GM23338 (cell line): ENCODE measurements at regions not wholly inside any gene's neighbourhood (a gene's known extent, or its start where the extent isn't known, plus 50 kb on each side); places are given as distances from the start of the nearest gene placed in this dataset.

ENCODE experiments used
- CREB1 ChIP-seq: fragments of 250-450 bp; sonication (Bioruptor Pico); IDR thresholded peaks from 2 replicates; pipeline ENCODE4 v1.5.0; 2020; ENCODE audit warnings: low read depth, mild to moderate bottlenecking, moderate library complexity
- CTCF ChIP-seq, 2 experiments: fragments of 200-600 bp in 1 of 2; sonication (generic) in 1 of 2; conservative IDR thresholded peaks; 2 replicates each; pipeline versions ENCODE4 v1.5.1 to v1.6.1; 2016 to 2017; ENCODE audit warnings: antibody characterized with exemption in 2 of 2, low read depth in 2 of 2, mild to moderate bottlenecking in 2 of 2, moderate library complexity in 1 of 2
- ETS1 ChIP-seq: IDR thresholded peaks from 2 replicates; pipeline ENCODE4 v1.6.1; 2016; ENCODE audit warnings: antibody characterized with exemption
- EZH2 ChIP-seq: fragments of 200-600 bp; sonication (generic); IDR thresholded peaks from one replicate; pipeline ENCODE4 v1.8.0; 2017; ENCODE audit warnings: antibody characterized with exemption, mild to moderate bottlenecking, low read depth; ENCODE audit not compliant: unreplicated experiment
- EZH2phosphoT487 ChIP-seq: fragments of 200-600 bp; sonication (generic); IDR thresholded peaks from one replicate; pipeline ENCODE4 v1.8.1; 2018; ENCODE audit warnings: antibody characterized with exemption; ENCODE audit not compliant: unreplicated experiment
- JUNB ChIP-seq: IDR thresholded peaks from one replicate; pipeline ENCODE4 v1.6.1; 2016; ENCODE audit warnings: antibody characterized with exemption; ENCODE audit not compliant: unreplicated experiment
- REST ChIP-seq: IDR thresholded peaks from one replicate; pipeline ENCODE4 v1.6.1; 2018; ENCODE audit warnings: antibody characterized with exemption; ENCODE audit not compliant: unreplicated experiment
- STAT1 ChIP-seq: IDR thresholded peaks from one replicate; pipeline ENCODE4 v1.6.1; 2016; ENCODE audit warnings: antibody characterized with exemption; ENCODE audit not compliant: unreplicated experiment
- ZNF114 ChIP-seq: fragments of 250-450 bp; sonication (Bioruptor Pico); IDR thresholded peaks from 2 replicates; pipeline ENCODE4 v1.5.0; 2020; ENCODE audit warnings: mild to moderate bottlenecking, moderate library complexity
- TF ChIP-seq, protein P1 (sequence below): fragments of 250-450 bp; sonication (Bioruptor Pico); IDR thresholded peaks from 2 replicates; pipeline ENCODE4 v1.5.0; 2020; ENCODE audit warnings: mild to moderate bottlenecking, moderate library complexity

GRCh38 chr1:70556541-70556940 lies 145.5 kb downstream of the CTH start (continued):
- TF ChIP-seq, protein P1, sequence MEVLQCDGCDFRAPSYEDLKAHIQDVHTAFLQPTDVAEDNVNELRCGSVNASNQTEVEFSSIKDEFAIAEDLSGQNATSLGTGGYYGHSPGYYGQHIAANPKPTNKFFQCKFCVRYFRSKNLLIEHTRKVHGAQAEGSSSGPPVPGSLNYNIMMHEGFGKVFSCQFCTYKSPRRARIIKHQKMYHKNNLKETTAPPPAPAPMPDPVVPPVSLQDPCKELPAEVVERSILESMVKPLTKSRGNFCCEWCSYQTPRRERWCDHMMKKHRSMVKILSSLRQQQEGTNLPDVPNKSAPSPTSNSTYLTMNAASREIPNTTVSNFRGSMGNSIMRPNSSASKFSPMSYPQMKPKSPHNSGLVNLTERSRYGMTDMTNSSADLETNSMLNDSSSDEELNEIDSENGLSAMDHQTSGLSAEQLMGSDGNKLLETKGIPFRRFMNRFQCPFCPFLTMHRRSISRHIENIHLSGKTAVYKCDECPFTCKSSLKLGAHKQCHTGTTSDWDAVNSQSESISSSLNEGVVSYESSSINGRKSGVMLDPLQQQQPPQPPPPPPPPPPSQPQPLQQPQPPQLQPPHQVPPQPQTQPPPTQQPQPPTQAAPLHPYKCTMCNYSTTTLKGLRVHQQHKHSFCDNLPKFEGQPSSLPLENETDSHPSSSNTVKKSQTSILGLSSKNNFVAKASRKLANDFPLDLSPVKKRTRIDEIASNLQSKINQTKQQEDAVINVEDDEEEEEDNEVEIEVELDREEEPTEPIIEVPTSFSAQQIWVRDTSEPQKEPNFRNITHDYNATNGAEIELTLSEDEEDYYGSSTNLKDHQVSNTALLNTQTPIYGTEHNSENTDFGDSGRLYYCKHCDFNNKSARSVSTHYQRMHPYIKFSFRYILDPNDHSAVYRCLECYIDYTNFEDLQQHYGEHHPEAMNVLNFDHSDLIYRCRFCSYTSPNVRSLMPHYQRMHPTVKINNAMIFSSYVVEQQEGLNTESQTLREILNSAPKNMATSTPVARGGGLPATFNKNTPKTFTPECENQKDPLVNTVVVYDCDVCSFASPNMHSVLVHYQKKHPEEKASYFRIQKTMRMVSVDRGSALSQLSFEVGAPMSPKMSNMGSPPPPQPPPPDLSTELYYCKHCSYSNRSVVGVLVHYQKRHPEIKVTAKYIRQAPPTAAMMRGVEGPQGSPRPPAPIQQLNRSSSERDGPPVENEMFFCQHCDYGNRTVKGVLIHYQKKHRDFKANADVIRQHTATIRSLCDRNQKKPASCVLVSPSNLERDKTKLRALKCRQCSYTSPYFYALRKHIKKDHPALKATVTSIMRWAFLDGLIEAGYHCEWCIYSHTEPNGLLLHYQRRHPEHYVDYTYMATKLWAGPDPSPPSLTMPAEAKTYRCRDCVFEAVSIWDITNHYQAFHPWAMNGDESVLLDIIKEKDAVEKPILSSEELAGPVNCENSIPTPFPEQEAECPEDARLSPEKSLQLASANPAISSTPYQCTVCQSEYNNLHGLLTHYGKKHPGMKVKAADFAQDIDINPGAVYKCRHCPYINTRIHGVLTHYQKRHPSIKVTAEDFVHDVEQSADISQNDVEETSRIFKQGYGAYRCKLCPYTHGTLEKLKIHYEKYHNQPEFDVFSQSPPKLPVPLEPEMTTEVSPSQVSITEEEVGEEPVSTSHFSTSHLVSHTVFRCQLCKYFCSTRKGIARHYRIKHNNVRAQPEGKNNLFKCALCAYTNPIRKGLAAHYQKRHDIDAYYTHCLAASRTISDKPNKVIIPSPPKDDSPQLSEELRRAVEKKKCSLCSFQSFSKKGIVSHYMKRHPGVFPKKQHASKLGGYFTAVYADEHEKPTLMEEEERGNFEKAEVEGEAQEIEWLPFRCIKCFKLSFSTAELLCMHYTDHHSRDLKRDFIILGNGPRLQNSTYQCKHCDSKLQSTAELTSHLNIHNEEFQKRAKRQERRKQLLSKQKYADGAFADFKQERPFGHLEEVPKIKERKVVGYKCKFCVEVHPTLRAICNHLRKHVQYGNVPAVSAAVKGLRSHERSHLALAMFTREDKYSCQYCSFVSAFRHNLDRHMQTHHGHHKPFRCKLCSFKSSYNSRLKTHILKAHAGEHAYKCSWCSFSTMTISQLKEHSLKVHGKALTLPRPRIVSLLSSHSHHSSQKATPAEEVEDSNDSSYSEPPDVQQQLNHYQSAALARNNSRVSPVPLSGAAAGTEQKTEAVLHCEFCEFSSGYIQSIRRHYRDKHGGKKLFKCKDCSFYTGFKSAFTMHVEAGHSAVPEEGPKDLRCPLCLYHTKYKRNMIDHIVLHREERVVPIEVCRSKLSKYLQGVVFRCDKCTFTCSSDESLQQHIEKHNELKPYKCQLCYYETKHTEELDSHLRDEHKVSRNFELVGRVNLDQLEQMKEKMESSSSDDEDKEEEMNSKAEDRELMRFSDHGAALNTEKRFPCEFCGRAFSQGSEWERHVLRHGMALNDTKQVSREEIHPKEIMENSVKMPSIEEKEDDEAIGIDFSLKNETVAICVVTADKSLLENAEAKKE, result no peak
- TF ChIP-seq EZH2 (no peak), ZNF114 (CRISPR knock-in tag) (no peak), CREB1 (CRISPR knock-in tag) (no peak), EZH2phosphoT487 (no peak), REST (no peak), JUNB (no peak), ETS1 (no peak), CTCF (conservative IDR thresholded peaks at IDR 0.05; ENCODE audit: low read depth in 2 of 2) (no peak), STAT1 (no peak)
